H9 (cell line): ENCODE measurements at regions not wholly inside any gene's neighbourhood (a gene's known extent, or its start where the extent isn't known, plus 50 kb on each side); places are given as distances from the start of the nearest gene placed in this dataset.

Experiments used
- DNase-seq: peaks from one replicate; pipeline ENCODE4 v3.0.0-alpha.2; 2017
- H2AFZ ChIP-seq: one replicate; pipeline ENCODE4 v1.6.1; 2013; ENCODE audit warnings: mild to moderate bottlenecking, low read length, control low read depth, moderate library complexity
- H2AK5ac ChIP-seq: 2 replicates; pipeline ENCODE4 v1.6.1; 2013; ENCODE audit warnings: low read length, control low read depth, mixed read lengths; ENCODE audit not compliant: insufficient read length
- H2BK120ac ChIP-seq: one replicate; pipeline ENCODE4 v1.6.1; 2013; ENCODE audit warnings: low read depth, mild to moderate bottlenecking, low read length, control low read depth, inconsistent platforms; ENCODE audit not compliant: poor library complexity, severe bottlenecking
- H2BK12ac ChIP-seq: 2 replicates; pipeline ENCODE4 v1.6.1; 2013; ENCODE audit warnings: low read length, control low read depth, mixed read lengths, low read depth; ENCODE audit not compliant: insufficient read length
- H2BK15ac ChIP-seq: 2 replicates; pipeline ENCODE4 v1.6.1; 2013; ENCODE audit warnings: low read depth, low read length, control low read depth
- H2BK20ac ChIP-seq: one replicate; pipeline ENCODE4 v1.6.1; 2013; ENCODE audit warnings: low read depth, mild to moderate bottlenecking, low read length, control low read depth, inconsistent platforms; ENCODE audit not compliant: poor library complexity, severe bottlenecking
- H2BK5ac ChIP-seq: 2 replicates; pipeline ENCODE4 v1.6.1; 2013; ENCODE audit warnings: low read length, control low read depth, mixed read lengths; ENCODE audit not compliant: insufficient read length
- H3K14ac ChIP-seq: 2 replicates; pipeline ENCODE4 v1.6.1; 2013; ENCODE audit warnings: low read length, control low read depth; ENCODE audit not compliant: insufficient read depth
- H3K18ac ChIP-seq: 2 replicates; pipeline ENCODE4 v1.6.1; 2013; ENCODE audit warnings: low read depth, mild to moderate bottlenecking, mixed read lengths, low read length, control low read depth; ENCODE audit not compliant: insufficient read length
- H3K23ac ChIP-seq: 2 replicates; pipeline ENCODE4 v1.6.1; 2013; ENCODE audit warnings: low read length, control low read depth, mixed read lengths, low read depth; ENCODE audit not compliant: insufficient read length
- H3K23me2 ChIP-seq: 2 replicates; pipeline ENCODE4 v1.6.1; 2013; ENCODE audit warnings: low read depth, mild to moderate bottlenecking, mixed read lengths, low read length, control low read depth; ENCODE audit not compliant: insufficient read length, poor library complexity, severe bottlenecking
- H3K27ac ChIP-seq: 2 replicates; pipeline ENCODE4 v1.5.1; 2013; ENCODE audit warnings: low read length, control low read depth, mixed read lengths, low read depth; ENCODE audit not compliant: insufficient read length
- H3K27me3 ChIP-seq: 2 replicates; pipeline ENCODE4 v1.6.1; 2013; ENCODE audit warnings: low read length, control low read depth, inconsistent platforms; ENCODE audit not compliant: insufficient read depth
- H3K4ac ChIP-seq: 2 replicates; pipeline ENCODE4 v1.6.1; 2013; ENCODE audit warnings: low read depth, mild to moderate bottlenecking, control low read depth, inconsistent platforms, low read length, moderate library complexity
- H3K4me1 ChIP-seq: 2 replicates; pipeline ENCODE4 v1.6.1; 2013; ENCODE audit warnings: low read length, control low read depth, inconsistent platforms; ENCODE audit not compliant: insufficient read depth
- H3K4me2 ChIP-seq: 2 replicates; pipeline ENCODE4 v1.6.1; 2013; ENCODE audit warnings: low read length, control low read depth, mixed read lengths; ENCODE audit not compliant: insufficient read length, insufficient read depth
- H3K56ac ChIP-seq: 2 replicates; pipeline ENCODE4 v1.6.1; 2013; ENCODE audit warnings: low read depth, mild to moderate bottlenecking, mixed read lengths, low read length, control low read depth; ENCODE audit not compliant: insufficient read length
- H3K79me1 ChIP-seq: 2 replicates; pipeline ENCODE4 v1.6.1; 2013; ENCODE audit warnings: low read depth, mild to moderate bottlenecking, moderate library complexity, low read length, control low read depth, inconsistent platforms; ENCODE audit not compliant: insufficient read depth, poor library complexity, severe bottlenecking
- H3K79me2 ChIP-seq: 2 replicates; pipeline ENCODE4 v1.6.1; 2013; ENCODE audit warnings: low read length, control low read depth, inconsistent platforms; ENCODE audit not compliant: insufficient read depth
- H3K9ac ChIP-seq: 2 replicates; pipeline ENCODE4 v1.6.1; 2013; ENCODE audit warnings: low read length, control low read depth, mixed read lengths; ENCODE audit not compliant: insufficient read length; ENCODE audit errors: extremely low read depth
- H3K9me3 ChIP-seq: one replicate; pipeline ENCODE4 v1.6.1; 2013; ENCODE audit warnings: low read depth, low read length, inconsistent platforms; ENCODE audit not compliant: control insufficient read depth
- H3T11ph ChIP-seq: one replicate; pipeline ENCODE4 v1.6.1; 2013; ENCODE audit warnings: mild to moderate bottlenecking, low read length, control low read depth, inconsistent platforms
- H4K20me1 ChIP-seq: one replicate; pipeline ENCODE4 v1.6.1; 2013; ENCODE audit not compliant: control insufficient read depth, insufficient read length, insufficient read depth
- H4K5ac ChIP-seq: 2 replicates; pipeline ENCODE4 v1.6.1; 2013; ENCODE audit warnings: low read depth, mild to moderate bottlenecking, mixed read lengths, low read length, control low read depth; ENCODE audit not compliant: insufficient read length
- H4K8ac ChIP-seq: replicated peaks from 2 replicates; pipeline ENCODE4 v1.6.1; 2013; ENCODE audit warnings: low read length, control low read depth, mixed read lengths, low read depth; ENCODE audit not compliant: insufficient read length
- H4K91ac ChIP-seq: 2 replicates; pipeline ENCODE4 v1.6.1; 2013; ENCODE audit warnings: low read depth, mild to moderate bottlenecking, moderate library complexity, mixed read lengths, low read length, control low read depth; ENCODE audit not compliant: insufficient read length
- H3K27ac Mint-ChIP-seq, 3 experiments: 2 replicates in 2 of 3; 3 replicates in 1 of 3; pipeline ENCODE4 v1.8.0; 2020 to 2021; ENCODE audit warnings: mixed read lengths in 3 of 3, mild to moderate bottlenecking in 1 of 3, moderate library complexity in 1 of 3
- H3K27me3 Mint-ChIP-seq: 2 replicates; pipeline ENCODE4 v1.8.0; 2021; ENCODE audit warnings: low read depth, mild to moderate bottlenecking, moderate library complexity, mixed read lengths
- H3K36me3 Mint-ChIP-seq, 3 experiments: 2 replicates in 2 of 3; 3 replicates in 1 of 3; pipeline ENCODE4 v1.8.0; 2020 to 2021; ENCODE audit warnings: low read depth in 3 of 3, mixed read lengths in 3 of 3; ENCODE audit not compliant: insufficient read depth in 1 of 3
- H3K4me1 Mint-ChIP-seq, 2 experiments: 2 replicates each; pipeline ENCODE4 v1.8.0; 2020; ENCODE audit warnings: mixed read lengths in 2 of 2
- H3K4me3 Mint-ChIP-seq, 2 experiments: 2 replicates in 1 of 2; 3 replicates in 1 of 2; pipeline ENCODE4 v1.8.0; 2020 to 2021; ENCODE audit warnings: mild to moderate bottlenecking in 2 of 2, mixed read lengths in 2 of 2, moderate library complexity in 1 of 2
- H3K9me3 Mint-ChIP-seq, 2 experiments: 2 replicates in 1 of 2; 3 replicates in 1 of 2; pipeline ENCODE4 v1.8.0; 2020; ENCODE audit warnings: mild to moderate bottlenecking in 2 of 2, mixed read lengths in 2 of 2, moderate library complexity in 1 of 2
- CTCF ChIP-seq: fragments of 200-600 bp; sonication (generic); conservative IDR thresholded peaks from 3 replicates; pipeline ENCODE4 v1.8.0; 2021; ENCODE audit warnings: antibody characterized with exemption, mild to moderate bottlenecking
- WGBS: extraction: QIAGEN DNeasy Blood & Tissue Kit; methylation state at CpG from one replicate; pipeline ENCODE4 v1.1.7; 2013; ENCODE audit warnings: missing lambda C conversion rate, low lambda C conversion rate, mixed read lengths; ENCODE audit not compliant: insufficient read length; ENCODE audit errors: extremely low coverage; 5-methylcytosine and 5-hydroxymethylcytosine counted together

- Histone ChIP-seq H3K4ac (no peak overlapping the region), H3T11ph (no peak overlapping the region), H2BK20ac (no peak overlapping the region), H3K23me2 (no peaks in the 10 kb centered on the region), H4K91ac (no peak overlapping the region), H4K20me1 (no peaks in the 10 kb centered on the region), H3K9ac (no peak overlapping the region), H4K5ac (no peak overlapping the region), H2AFZ (no peak overlapping the region), H3K4me2 (no peak overlapping the region), H3K27ac (no peak overlapping the region), H2BK12ac (no peak overlapping the region), H4K8ac (no peak overlapping the region), H2BK5ac (no peak overlapping the region), H3K79me1 (no peaks in the 10 kb centered on the region), H3K27me3 (no peaks in the 10 kb centered on the region), H3K18ac (no peak overlapping the region), H3K79me2 (no peaks in the 10 kb centered on the region), H3K56ac (no peak overlapping the region), H3K23ac (no peak overlapping the region), H2BK15ac (no peak overlapping the region), H2BK120ac (no peak overlapping the region), H3K14ac (no peak overlapping the region), H3K4me1 (no peaks in the 10 kb centered on the region), H2AK5ac (no peak overlapping the region), H3K9me3 (no peaks in the 10 kb centered on the region)
- no peak for TF ChIP-seq CTCF
- H3K27ac Mint-ChIP-seq: no peak overlapping the region
- H3K9me3 Mint-ChIP-seq: peaks cover 3 to 14% of the 10 kb centered on the region in 2 experiments; a peak in 4 of 5 replicates
- whole genome bisulfite sequencing: no CpG with 5 or more reads among the region's 24 CpGs
- peaks cover 10 to 14% of the 10 kb centered on the region in 2 experiments for H3K4me1 Mint-ChIP-seq
- no peak overlapping the region for H3K4me3 Mint-ChIP-seq
- H3K36me3 Mint-ChIP-seq: peaks cover 0 to 15% (median 7%) of the 10 kb centered on the region in 3 experiments; a peak in 6 of 7 replicates
- no peak for DNase-seq
- H3K27me3 Mint-ChIP-seq: no peaks in the 10 kb centered on the region
These were observed 121.8 kb downstream of the FAM170A start for GRCh38 chr5:119750887-119751733.
